ENCODE measurements at regions not wholly inside any gene's neighbourhood (a gene's known extent, or its start where the extent isn't known, plus 50 kb on each side); places are given as distances from the start of the nearest gene placed in this dataset.

DNA sequence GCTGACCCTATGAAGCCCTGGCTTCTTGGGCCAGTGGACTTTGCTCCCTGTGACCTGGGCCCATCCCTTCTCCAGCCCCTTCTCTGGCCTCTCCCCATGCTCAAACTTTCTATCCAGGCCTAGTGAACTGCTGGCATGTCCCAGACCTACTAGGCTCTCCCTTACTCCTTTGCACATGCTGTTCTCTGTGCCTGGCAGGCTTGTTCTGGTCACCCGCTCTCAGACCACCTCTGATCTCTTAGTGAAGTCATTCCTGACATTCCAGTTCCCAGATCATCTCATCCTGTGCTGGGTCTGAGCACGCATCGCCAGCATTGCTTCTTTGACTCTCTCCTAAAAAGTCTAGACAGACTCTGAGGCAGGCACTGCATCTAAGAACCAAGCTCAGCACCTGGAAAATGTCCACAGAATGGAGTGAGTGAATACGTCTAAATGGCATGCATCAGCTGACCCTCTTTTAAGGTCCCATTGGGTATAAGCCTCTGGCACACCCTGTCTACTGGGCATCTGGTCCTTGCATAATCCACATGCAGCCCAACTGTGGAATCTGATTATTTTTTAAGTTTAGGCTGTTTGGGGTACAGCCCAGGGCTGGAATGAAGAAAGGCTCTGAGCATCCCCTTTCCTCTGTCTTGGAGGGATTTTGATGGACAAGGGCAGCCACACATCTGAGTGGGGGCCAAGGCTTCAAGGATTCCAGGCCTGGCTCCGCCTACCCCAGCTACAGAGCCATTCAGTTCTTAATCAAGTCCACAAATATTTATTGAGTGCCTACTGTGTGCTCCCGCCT is 130.6 kb upstream of the HAAO start:
- Histone ChIP-seq H3K36me3 (ENCODE audit: control insufficient read depth, insufficient read depth, low read length) (no peaks in the 10 kb centered on the region), H3K4me3 (ENCODE audit: low read depth in 2 of 2, low read length in 2 of 2) (no peak overlapping the region), H3K27me3 (ENCODE audit: control insufficient read depth, insufficient read depth, low read length) (no peaks in the 10 kb centered on the region), H3K27ac (ENCODE audit: low read length) (no peak overlapping the region), H3K4me1 (ENCODE audit: control insufficient read depth, insufficient read depth, low read length) (peaks cover 3% of the 10 kb centered on the region; the same call in 1 of the 2 replicates), H3K9me3 (ENCODE audit: control insufficient read depth, insufficient read depth, low read depth, low read length) (no peaks in the 10 kb centered on the region)
- ATAC-seq (no peak), DNase-seq (ENCODE audit: low read depth, low spot score) (no peak)
- CTCF ChIA-PET = no interaction called here
- POLR2A ChIA-PET = interaction anchor here (0.6 kb wide), 1 partner anchor 74 kb away, joined by 4 read pairs; no protein-coding TSS in a partner anchor
- in situ Hi-C loops (cut with HindIII; ENCODE audit: low pct_unique_long_range_greater_than_20kb, low sequenced_read_pairs) = no loop called here
- TF ChIP-seq, protein P1, sequence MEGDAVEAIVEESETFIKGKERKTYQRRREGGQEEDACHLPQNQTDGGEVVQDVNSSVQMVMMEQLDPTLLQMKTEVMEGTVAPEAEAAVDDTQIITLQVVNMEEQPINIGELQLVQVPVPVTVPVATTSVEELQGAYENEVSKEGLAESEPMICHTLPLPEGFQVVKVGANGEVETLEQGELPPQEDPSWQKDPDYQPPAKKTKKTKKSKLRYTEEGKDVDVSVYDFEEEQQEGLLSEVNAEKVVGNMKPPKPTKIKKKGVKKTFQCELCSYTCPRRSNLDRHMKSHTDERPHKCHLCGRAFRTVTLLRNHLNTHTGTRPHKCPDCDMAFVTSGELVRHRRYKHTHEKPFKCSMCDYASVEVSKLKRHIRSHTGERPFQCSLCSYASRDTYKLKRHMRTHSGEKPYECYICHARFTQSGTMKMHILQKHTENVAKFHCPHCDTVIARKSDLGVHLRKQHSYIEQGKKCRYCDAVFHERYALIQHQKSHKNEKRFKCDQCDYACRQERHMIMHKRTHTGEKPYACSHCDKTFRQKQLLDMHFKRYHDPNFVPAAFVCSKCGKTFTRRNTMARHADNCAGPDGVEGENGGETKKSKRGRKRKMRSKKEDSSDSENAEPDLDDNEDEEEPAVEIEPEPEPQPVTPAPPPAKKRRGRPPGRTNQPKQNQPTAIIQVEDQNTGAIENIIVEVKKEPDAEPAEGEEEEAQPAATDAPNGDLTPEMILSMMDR (IDR thresholded peaks at IDR 0.05) = no peak
- TF ChIP-seq POLR2AphosphoS5 (IDR thresholded peaks at IDR 0.05; ENCODE audit: low read depth, low read length) = no peak
- TF ChIP-seq SIN3A (IDR thresholded peaks at IDR 0.05; ENCODE audit: borderline replicate concordance, insufficient read depth, low read depth, low read length) = no peak
- no peak for TF ChIP-seq REST (IDR thresholded peaks at IDR 0.05; ENCODE audit: insufficient read depth in 1 of 2, low read depth in 2 of 2, low read length in 1 of 2)
- TF ChIP-seq TCF7L2 (IDR thresholded peaks at IDR 0.05; ENCODE audit: low read depth, low read length) = no peak
- BruUV-seq (replicated peaks) = no TSS peak
- intact Hi-C loops (cut with micrococcal nuclease; ENCODE audit: unreplicated experiment) = no loop called here

- no peaks in the 10 kb centered on the region for H3K9me3 ChIP-seq (ENCODE audit: control insufficient read depth, insufficient read depth, low read depth, low read length)
- no peak for DNase-seq (ENCODE audit: low read depth, low spot score)
- no peak overlapping the region for H3K4me3 ChIP-seq (ENCODE audit: low read depth in 2 of 2, low read length in 2 of 2)
- POLR2A ChIA-PET = no interaction called here
- no peaks in the 10 kb centered on the region for H3K27me3 ChIP-seq (ENCODE audit: control insufficient read depth, insufficient read depth, low read length)
- CTCF ChIA-PET = no interaction called here
- H3K36me3 ChIP-seq (ENCODE audit: control insufficient read depth, insufficient read depth, low read length) = no peaks in the 10 kb centered on the region
- TF ChIP-seq, protein P1 (IDR thresholded peaks at IDR 0.05) = no peak
- TF ChIP-seq SIN3A (IDR thresholded peaks at IDR 0.05; ENCODE audit: borderline replicate concordance, insufficient read depth, low read depth, low read length) (no peak), REST (IDR thresholded peaks at IDR 0.05; ENCODE audit: insufficient read depth in 1 of 2, low read depth in 2 of 2, low read length in 1 of 2) (no peak), TCF7L2 (IDR thresholded peaks at IDR 0.05; ENCODE audit: low read depth, low read length) (no peak), POLR2AphosphoS5 (IDR thresholded peaks at IDR 0.05; ENCODE audit: low read depth, low read length) (no peak)
- peaks cover 3% of the 10 kb centered on the region; the same call in 1 of the 2 replicates for H3K4me1 ChIP-seq (ENCODE audit: control insufficient read depth, insufficient read depth, low read length)
- ATAC-seq = no peak
- no TSS peak for BruUV-seq (replicated peaks)
- in situ Hi-C loops (cut with HindIII; ENCODE audit: low pct_unique_long_range_greater_than_20kb, low sequenced_read_pairs) (no loop called here), intact Hi-C loops (cut with micrococcal nuclease; ENCODE audit: unreplicated experiment) (no loop called here)
- H3K27ac ChIP-seq (ENCODE audit: low read length) = no peak overlapping the region
Measured at GRCh38 chr2:42922293-42922692, 129.9 kb upstream of the HAAO start.

All from Panc1 (cell line).